ENCODE measurements at regions not wholly inside any gene's neighbourhood (a gene's known extent, or its start where the extent isn't known, plus 50 kb on each side); places are given as distances from the start of the nearest gene placed in this dataset.

DNA sequence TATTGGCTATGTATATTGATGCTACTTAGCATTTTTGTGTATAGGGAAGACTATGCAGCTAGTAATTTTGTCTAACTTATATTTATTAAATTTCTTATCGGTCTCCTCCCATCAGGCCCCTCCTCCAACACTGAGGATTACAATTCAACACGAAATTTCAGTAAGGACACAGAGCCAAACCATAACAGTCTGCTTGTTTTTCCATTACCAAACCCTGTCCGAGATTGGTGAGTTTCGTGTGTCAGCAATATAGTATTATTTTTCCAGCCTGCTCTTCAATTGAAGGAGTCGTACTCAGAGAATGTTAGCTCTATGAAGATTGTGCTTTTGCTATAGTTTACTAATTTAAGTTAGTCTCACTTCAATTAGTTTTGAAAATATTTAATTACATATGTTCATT lies 1495.3 kb downstream of the MRPL39 start:
- H3K79me2 ChIP-seq (ENCODE audit: control insufficient read depth, insufficient read depth, low read length) = no peaks in the 10 kb centered on the region
- H4K20me1 ChIP-seq (ENCODE audit: control insufficient read depth, extremely low read depth, insufficient read depth, low read length) = no peaks in the 10 kb centered on the region
- H3K9me1 ChIP-seq (ENCODE audit: control insufficient read depth, extremely low read depth, insufficient read depth, low read length) = no peaks in the 10 kb centered on the region
- no peak overlapping the region for H3K27ac ChIP-seq (ENCODE audit: control insufficient read depth, insufficient read depth, low read length)
- dilution Hi-C loops (cut with MboI; ENCODE audit: extremely low pct_ligation_motif_present, low sequenced_read_pairs) = no loop called here
- no peaks in the 10 kb centered on the region for H3K27me3 ChIP-seq (ENCODE audit: control insufficient read depth, extremely low read depth, insufficient read depth, low read length)
- no peaks in the 10 kb centered on the region for H3K36me3 ChIP-seq (ENCODE audit: control insufficient read depth in 2 of 2, extremely low read depth in 1 of 2, insufficient read depth in 2 of 2, low read length in 2 of 2)
- no peak overlapping the region for H3K9ac ChIP-seq (ENCODE audit: control insufficient read depth, extremely low read depth, insufficient read depth, low read length)
- no peak overlapping the region for H3K4me3 ChIP-seq (ENCODE audit: control insufficient read depth in 2 of 3, extremely low read depth in 1 of 3, insufficient read depth in 2 of 3, low read depth in 1 of 3, low read length in 3 of 3)
- H3K4me1 ChIP-seq (ENCODE audit: control insufficient read depth, extremely low read depth, insufficient read depth, low read length) = no peaks in the 10 kb centered on the region
- DNase-seq (ENCODE audit: low read depth, low spot score) = no peak
- TF ChIP-seq, protein P1, sequence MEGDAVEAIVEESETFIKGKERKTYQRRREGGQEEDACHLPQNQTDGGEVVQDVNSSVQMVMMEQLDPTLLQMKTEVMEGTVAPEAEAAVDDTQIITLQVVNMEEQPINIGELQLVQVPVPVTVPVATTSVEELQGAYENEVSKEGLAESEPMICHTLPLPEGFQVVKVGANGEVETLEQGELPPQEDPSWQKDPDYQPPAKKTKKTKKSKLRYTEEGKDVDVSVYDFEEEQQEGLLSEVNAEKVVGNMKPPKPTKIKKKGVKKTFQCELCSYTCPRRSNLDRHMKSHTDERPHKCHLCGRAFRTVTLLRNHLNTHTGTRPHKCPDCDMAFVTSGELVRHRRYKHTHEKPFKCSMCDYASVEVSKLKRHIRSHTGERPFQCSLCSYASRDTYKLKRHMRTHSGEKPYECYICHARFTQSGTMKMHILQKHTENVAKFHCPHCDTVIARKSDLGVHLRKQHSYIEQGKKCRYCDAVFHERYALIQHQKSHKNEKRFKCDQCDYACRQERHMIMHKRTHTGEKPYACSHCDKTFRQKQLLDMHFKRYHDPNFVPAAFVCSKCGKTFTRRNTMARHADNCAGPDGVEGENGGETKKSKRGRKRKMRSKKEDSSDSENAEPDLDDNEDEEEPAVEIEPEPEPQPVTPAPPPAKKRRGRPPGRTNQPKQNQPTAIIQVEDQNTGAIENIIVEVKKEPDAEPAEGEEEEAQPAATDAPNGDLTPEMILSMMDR (optimal IDR thresholded peaks at IDR 0.05 in 1 of 3, IDR thresholded peaks at IDR 0.05 in 1 of 3, conservative IDR thresholded peaks at IDR 0.05 in 1 of 3; ENCODE audit: extremely low read depth in 1 of 3, insufficient read depth in 2 of 3, low read length in 3 of 3) = no peak
- TF ChIP-seq EZH2 (IDR thresholded peaks at IDR 0.05; ENCODE audit: low read length) = no peak
- H3K9me3 ChIP-seq (ENCODE audit: control insufficient read depth, low read depth, low read length) = peaks cover 1% of the 10 kb centered on the region
- H2AFZ ChIP-seq (ENCODE audit: control insufficient read depth, low read length) = no peak overlapping the region
- no peak overlapping the region for H3K4me2 ChIP-seq (ENCODE audit: control insufficient read depth, extremely low read depth, insufficient read depth, low read depth, low read length)
- no peak for FAIRE-seq

DNA sequence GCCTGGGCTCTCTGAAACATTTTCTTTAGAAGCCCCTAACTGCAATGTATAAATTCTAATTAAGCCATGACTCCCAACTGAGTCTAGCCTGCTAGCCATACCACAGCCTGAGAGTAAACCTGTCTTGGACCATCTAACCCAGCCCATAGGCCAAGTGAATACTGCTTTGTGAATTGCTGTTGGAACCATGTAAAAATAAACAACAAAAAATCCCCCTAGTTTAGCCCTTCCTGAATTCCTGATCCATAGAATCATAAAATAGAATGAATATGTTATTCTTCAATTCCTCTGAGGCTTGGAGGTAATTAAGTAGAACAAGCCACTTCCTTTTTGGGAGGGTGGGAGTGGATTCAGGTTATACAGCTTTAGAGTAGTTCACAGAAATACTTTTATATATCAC lies 1496.4 kb downstream of the MRPL39 start:
- dilution Hi-C loops (cut with MboI; ENCODE audit: extremely low pct_ligation_motif_present, low sequenced_read_pairs) = no loop called here
- Histone ChIP-seq H3K9me1 (ENCODE audit: control insufficient read depth, extremely low read depth, insufficient read depth, low read length) (no peaks in the 10 kb centered on the region), H3K4me3 (ENCODE audit: control insufficient read depth in 2 of 3, extremely low read depth in 1 of 3, insufficient read depth in 2 of 3, low read depth in 1 of 3, low read length in 3 of 3) (no peak overlapping the region), H3K9ac (ENCODE audit: control insufficient read depth, extremely low read depth, insufficient read depth, low read length) (no peak overlapping the region), H3K36me3 (ENCODE audit: control insufficient read depth in 2 of 2, extremely low read depth in 1 of 2, insufficient read depth in 2 of 2, low read length in 2 of 2) (no peaks in the 10 kb centered on the region), H3K79me2 (ENCODE audit: control insufficient read depth, insufficient read depth, low read length) (no peaks in the 10 kb centered on the region), H2AFZ (ENCODE audit: control insufficient read depth, low read length) (no peak overlapping the region), H3K27me3 (ENCODE audit: control insufficient read depth, extremely low read depth, insufficient read depth, low read length) (no peaks in the 10 kb centered on the region), H3K9me3 (ENCODE audit: control insufficient read depth, low read depth, low read length) (peaks cover 1% of the 10 kb centered on the region), H3K4me1 (ENCODE audit: control insufficient read depth, extremely low read depth, insufficient read depth, low read length) (no peaks in the 10 kb centered on the region), H3K27ac (ENCODE audit: control insufficient read depth, insufficient read depth, low read length) (no peak overlapping the region), H3K4me2 (ENCODE audit: control insufficient read depth, extremely low read depth, insufficient read depth, low read depth, low read length) (no peak overlapping the region), H4K20me1 (ENCODE audit: control insufficient read depth, extremely low read depth, insufficient read depth, low read length) (no peaks in the 10 kb centered on the region)
- no peak for TF ChIP-seq EZH2 (IDR thresholded peaks at IDR 0.05; ENCODE audit: low read length)
- TF ChIP-seq, protein P1 (optimal IDR thresholded peaks at IDR 0.05 in 1 of 3, IDR thresholded peaks at IDR 0.05 in 1 of 3, conservative IDR thresholded peaks at IDR 0.05 in 1 of 3; ENCODE audit: extremely low read depth in 1 of 3, insufficient read depth in 2 of 3, low read length in 3 of 3) = no peak
- FAIRE-seq = no peak
- DNase-seq (ENCODE audit: low read depth, low spot score) = no peak

Measured in keratinocyte (primary cell).